T-helper 17 cell (primary cell): ENCODE measurements at regions not wholly inside any gene's neighbourhood (a gene's known extent, or its start where the extent isn't known, plus 50 kb on each side); places are given as distances from the start of the nearest gene placed in this dataset.

Experiments used
- ATAC-seq: fragments of 150-1000 bp; cut with Tn5 transposase; 2 replicates; pipeline ENCODE4 v1.10.0; 2021; ENCODE audit warnings: mild to moderate bottlenecking, moderate library complexity
- DNase-seq, 3 donors: peaks; one replicate each; pipeline versions ENCODE4 v3.0.0 to v3.0.0-alpha.2; 2020 to 2021
- H3K9me3 ChIP-seq: one replicate; pipeline ENCODE4 v1.7.0; 2013; ENCODE audit warnings: low read length, mild to moderate bottlenecking; ENCODE audit not compliant: control insufficient read depth, poor library complexity, severe bottlenecking
- H3K27ac Mint-ChIP-seq: one replicate; pipeline ENCODE4 v1.8.0; 2022; ENCODE audit warnings: mild to moderate bottlenecking, moderate library complexity, mixed read lengths
- H3K27me3 Mint-ChIP-seq: one replicate; pipeline ENCODE4 v1.8.0; 2022; ENCODE audit warnings: mixed read lengths
- H3K36me3 Mint-ChIP-seq: one replicate; pipeline ENCODE4 v1.8.0; 2022; ENCODE audit warnings: low read depth, mixed read lengths
- H3K4me1 Mint-ChIP-seq: one replicate; pipeline ENCODE4 v1.8.0; 2022; ENCODE audit warnings: mild to moderate bottlenecking, mixed read lengths
- H3K4me3 Mint-ChIP-seq: one replicate; pipeline ENCODE4 v1.8.0; 2022; ENCODE audit warnings: mild to moderate bottlenecking, moderate library complexity, mixed read lengths

DNA sequence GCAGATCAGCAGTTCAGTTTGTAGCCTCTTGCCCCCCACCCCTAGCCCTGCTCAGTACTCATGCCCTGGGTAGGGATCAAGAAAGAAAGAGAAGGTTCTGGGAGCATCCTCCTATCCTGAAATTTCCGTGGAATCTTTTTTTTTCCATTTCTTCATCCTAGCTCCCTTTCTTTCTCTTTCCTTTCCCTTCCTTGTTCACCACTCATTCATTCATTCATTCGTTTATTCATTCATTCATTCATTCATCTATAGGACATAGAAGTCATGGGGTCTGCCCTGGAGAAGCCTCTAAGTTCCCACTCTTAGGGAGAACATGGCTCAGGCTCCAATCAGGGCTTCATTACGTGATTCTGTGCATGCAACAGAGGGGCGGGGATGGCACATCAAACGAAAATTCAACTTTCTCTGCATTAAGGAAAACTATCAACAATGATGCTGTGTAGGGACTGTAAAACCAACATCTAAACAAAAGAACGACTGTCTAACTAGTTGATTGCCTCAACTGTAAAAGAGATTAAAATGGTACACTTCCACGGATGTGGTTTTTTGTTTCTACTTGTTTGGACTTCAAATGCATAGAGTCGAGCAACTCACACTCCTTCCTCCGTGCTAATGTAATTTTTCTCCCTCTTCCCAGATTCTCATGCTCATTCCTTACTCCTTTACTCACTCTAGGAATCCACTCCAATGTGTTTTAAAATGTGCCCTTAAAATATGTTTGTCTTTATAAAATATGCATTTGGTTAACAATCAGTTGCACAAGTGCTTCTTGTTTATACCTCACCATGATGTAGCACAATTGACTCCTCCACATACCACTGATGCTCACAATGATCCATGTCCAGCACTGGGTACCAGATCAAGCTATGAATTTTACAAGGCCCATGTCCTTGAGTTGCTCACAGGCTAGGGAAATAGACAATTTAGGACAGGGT, 101.2 kb upstream of the SLC2A1 start:
- DNase-seq (no peak), ATAC-seq (no peak)
- H3K4me3 Mint-ChIP-seq, result no peak overlapping the region
- H3K27ac Mint-ChIP-seq, result no peak overlapping the region
- peaks cover 6% of the 10 kb centered on the region for H3K36me3 Mint-ChIP-seq
- H3K27me3 Mint-ChIP-seq, result peaks cover 15% of the 10 kb centered on the region
- H3K4me1 Mint-ChIP-seq, result peaks cover 22% of the 10 kb centered on the region
- peaks cover 3% of the 10 kb centered on the region for H3K9me3 ChIP-seq

- ATAC-seq, result no peak
- peaks cover 15% of the 10 kb centered on the region for H3K27me3 Mint-ChIP-seq
- peaks cover 3% of the 10 kb centered on the region for H3K9me3 ChIP-seq
- peaks cover 22% of the 10 kb centered on the region for H3K4me1 Mint-ChIP-seq
- no peak for DNase-seq
- no peak overlapping the region for H3K27ac Mint-ChIP-seq
- peaks cover 6% of the 10 kb centered on the region for H3K36me3 Mint-ChIP-seq
- peak overlapping the region; percentile 36 for H3K4me3 Mint-ChIP-seq
These were observed 100.1 kb upstream of the SLC2A1 start for GRCh38 chr1:43058545-43059360.

GRCh38 chr1:43058056-43058455, 99.4 kb upstream of the SLC2A1 start:
- Mint-ChIP-seq H3K36me3 (peaks cover 6% of the 10 kb centered on the region), H3K4me3 (peak overlapping the region; percentile 13), H3K27me3 (peaks cover 15% of the 10 kb centered on the region), H3K27ac (no peak overlapping the region), H3K4me1 (peaks cover 22% of the 10 kb centered on the region)
- no peak for DNase-seq
- H3K9me3 ChIP-seq, result peaks cover 3% of the 10 kb centered on the region
- ATAC-seq, result no peak

DNA sequence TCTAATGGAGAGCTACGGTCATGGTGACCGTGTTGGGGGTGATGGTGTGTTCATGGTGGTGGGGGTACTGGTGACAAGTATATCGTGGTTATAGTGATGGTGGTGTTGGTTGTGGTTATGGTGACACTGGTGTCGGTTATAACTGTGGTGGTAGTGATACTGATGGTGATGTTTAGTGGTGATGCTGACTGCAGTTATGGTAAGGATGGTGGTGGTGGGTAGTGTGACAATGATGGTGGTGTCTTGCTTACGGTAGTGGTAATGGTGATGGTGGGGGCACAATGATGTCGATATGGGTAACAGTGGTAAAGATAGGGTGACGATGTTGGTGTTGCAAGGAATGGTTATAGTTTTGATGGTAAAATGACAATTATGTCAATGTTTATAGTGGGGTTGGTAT, 98.9 kb upstream of the SLC2A1 start:
- ATAC-seq, result no peak
- DNase-seq, result no peak
- H3K9me3 ChIP-seq, result peaks cover 3% of the 10 kb centered on the region
- Mint-ChIP-seq H3K4me1 (peaks cover 22% of the 10 kb centered on the region), H3K4me3 (peak overlapping the region; percentile 13), H3K36me3 (peaks cover 6% of the 10 kb centered on the region), H3K27ac (no peak overlapping the region), H3K27me3 (peaks cover 15% of the 10 kb centered on the region)

GRCh38 chr1:43056981-43057391, 98.3 kb upstream of the SLC2A1 start:
- ATAC-seq, result no peak
- Mint-ChIP-seq H3K27ac (no peak overlapping the region), H3K36me3 (peaks cover 6% of the 10 kb centered on the region), H3K4me1 (peaks cover 19% of the 10 kb centered on the region), H3K27me3 (peaks cover 18% of the 10 kb centered on the region), H3K4me3 (no peak overlapping the region)
- peaks cover 3% of the 10 kb centered on the region for H3K9me3 ChIP-seq
- no peak for DNase-seq

GRCh38 chr1:43056460-43056859, 97.8 kb upstream of the SLC2A1 start:
- Mint-ChIP-seq H3K27ac (no peak overlapping the region), H3K36me3 (peaks cover 6% of the 10 kb centered on the region), H3K4me1 (peaks cover 19% of the 10 kb centered on the region), H3K4me3 (no peak overlapping the region), H3K27me3 (peaks cover 24% of the 10 kb centered on the region)
- ATAC-seq (no peak), DNase-seq (no peak)
- peaks cover 3% of the 10 kb centered on the region for H3K9me3 ChIP-seq

GRCh38 chr1:43054961-43055360, 96.3 kb upstream of the SLC2A1 start:
- peaks cover 30% of the 10 kb centered on the region for H3K27me3 Mint-ChIP-seq
- H3K27ac Mint-ChIP-seq, result no peak overlapping the region
- H3K4me3 Mint-ChIP-seq, result no peak overlapping the region
- H3K9me3 ChIP-seq, result peaks cover 3% of the 10 kb centered on the region
- ATAC-seq (no peak), DNase-seq (no peak)
- peaks cover 6% of the 10 kb centered on the region for H3K36me3 Mint-ChIP-seq
- H3K4me1 Mint-ChIP-seq, result peaks cover 17% of the 10 kb centered on the region

- Mint-ChIP-seq H3K4me1 (peaks cover 9% of the 10 kb centered on the region), H3K4me3 (no peak overlapping the region)
These were observed 94.2 kb upstream of the SLC2A1 start for GRCh38 chr1:43052786-43053439.

GRCh38 chr1:43052322-43052721, 93.7 kb upstream of the SLC2A1 start:
- H3K4me1 Mint-ChIP-seq, result peaks cover 4% of the 10 kb centered on the region
- H3K27ac Mint-ChIP-seq, result no peak overlapping the region
- DNase-seq, result no peak
- no peak overlapping the region for H3K4me3 Mint-ChIP-seq
- peaks cover 33% of the 10 kb centered on the region for H3K27me3 Mint-ChIP-seq
- no peak for ATAC-seq
- no peaks in the 10 kb centered on the region for H3K9me3 ChIP-seq
- no peaks in the 10 kb centered on the region for H3K36me3 Mint-ChIP-seq

More at GRCh38 chr1:43052786-43053439, 94.2 kb upstream of the SLC2A1 start:
- peaks cover 33% of the 10 kb centered on the region for H3K27me3 Mint-ChIP-seq
- DNase-seq, result no peak
- H3K9me3 ChIP-seq, result peaks cover 3% of the 10 kb centered on the region
- no peak for ATAC-seq
- H3K27ac Mint-ChIP-seq, result no peak overlapping the region
- peaks cover 5% of the 10 kb centered on the region for H3K36me3 Mint-ChIP-seq

DNA sequence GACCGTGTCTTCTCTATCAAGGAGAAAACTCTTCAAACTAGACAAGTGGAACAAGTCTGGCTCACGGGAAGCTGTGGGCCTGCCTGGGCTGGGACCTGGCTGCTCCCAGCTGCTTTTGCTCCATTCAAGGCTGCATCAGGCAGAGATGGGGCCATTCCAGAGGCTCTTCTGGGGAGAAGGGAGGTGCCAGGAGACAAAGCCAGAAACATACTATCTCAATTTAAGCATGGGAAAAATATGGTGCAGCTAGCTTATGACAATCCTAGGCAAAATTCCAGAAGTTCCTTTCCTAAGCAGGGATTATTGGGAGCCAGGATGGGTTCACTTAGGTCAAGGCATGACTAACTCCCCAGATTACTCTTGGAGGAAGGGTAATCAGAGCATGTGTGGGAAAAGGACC, 90.8 kb upstream of the SLC2A1 start:
- H3K9me3 ChIP-seq, result no peaks in the 10 kb centered on the region
- DNase-seq (no peak), ATAC-seq (no peak)
- H3K4me3 Mint-ChIP-seq, result no peak overlapping the region
- no peaks in the 10 kb centered on the region for H3K36me3 Mint-ChIP-seq
- H3K27ac Mint-ChIP-seq, result no peak overlapping the region
- H3K4me1 Mint-ChIP-seq, result peaks cover 3% of the 10 kb centered on the region
- H3K27me3 Mint-ChIP-seq, result peaks cover 32% of the 10 kb centered on the region

- no peak overlapping the region for H3K27ac Mint-ChIP-seq
- ATAC-seq, result no peak
- no peak for DNase-seq
- H3K36me3 Mint-ChIP-seq, result no peaks in the 10 kb centered on the region
- no peak overlapping the region for H3K4me3 Mint-ChIP-seq
- peaks cover 32% of the 10 kb centered on the region for H3K27me3 Mint-ChIP-seq
- H3K4me1 Mint-ChIP-seq, result peaks cover 3% of the 10 kb centered on the region
- H3K9me3 ChIP-seq, result no peaks in the 10 kb centered on the region
These were observed 89.9 kb upstream of the SLC2A1 start for GRCh38 chr1:43048601-43049011.

DNA sequence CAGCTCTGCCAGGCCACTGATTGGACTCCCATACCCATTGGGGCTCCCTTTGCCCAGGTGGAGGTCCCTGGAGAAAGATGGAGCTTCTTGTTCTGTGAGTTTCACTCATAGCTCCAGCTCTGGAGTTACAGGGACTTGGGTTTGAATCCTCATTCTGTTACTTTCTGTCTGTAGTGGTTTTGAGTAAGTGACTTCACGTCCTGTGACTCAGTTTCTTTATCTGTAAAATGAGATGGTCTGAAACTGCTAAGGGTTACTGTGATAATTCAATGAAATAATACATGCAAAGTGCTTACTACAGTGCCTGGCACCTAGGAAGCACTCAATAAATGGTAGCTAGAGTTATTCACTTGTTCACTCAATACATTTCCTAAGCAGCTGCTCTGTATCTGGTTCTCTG, 88.5 kb upstream of the SLC2A1 start:
- DNase-seq (no peak), ATAC-seq (no peak)
- H3K27ac Mint-ChIP-seq, result no peak overlapping the region
- peaks cover 11% of the 10 kb centered on the region for H3K4me1 Mint-ChIP-seq
- H3K9me3 ChIP-seq, result no peaks in the 10 kb centered on the region
- no peak overlapping the region for H3K4me3 Mint-ChIP-seq
- H3K27me3 Mint-ChIP-seq, result peaks cover 30% of the 10 kb centered on the region
- H3K36me3 Mint-ChIP-seq, result no peaks in the 10 kb centered on the region
